Ectodermal cell (in vitro differentiated cells): ENCODE measurements at regions not wholly inside any gene's neighbourhood (a gene's known extent, or its start where the extent isn't known, plus 50 kb on each side); places are given as distances from the start of the nearest gene placed in this dataset.

Experiments used
- H3K27ac ChIP-seq: 2 replicates; pipeline ENCODE4 v1.7.0; 2013; ENCODE audit warnings: mild to moderate bottlenecking, low read depth, low read length; ENCODE audit not compliant: insufficient read depth, poor library complexity, severe bottlenecking
- H3K27me3 ChIP-seq: 2 replicates; pipeline ENCODE4 v1.7.0; 2013; ENCODE audit warnings: mild to moderate bottlenecking, low read length; ENCODE audit not compliant: insufficient read depth, control insufficient read depth, poor library complexity, severe bottlenecking
- H3K36me3 ChIP-seq: one replicate; pipeline ENCODE4 v1.7.0; 2013; ENCODE audit warnings: low read length; ENCODE audit not compliant: control insufficient read depth, insufficient read depth
- H3K4me1 ChIP-seq: one replicate; pipeline ENCODE4 v1.7.0; 2013; ENCODE audit warnings: low read length; ENCODE audit not compliant: control insufficient read depth, insufficient read depth
- H3K4me3 ChIP-seq: 2 replicates; pipeline ENCODE4 v1.7.0; 2013; ENCODE audit warnings: low read depth, low read length, control low read depth; ENCODE audit not compliant: insufficient read depth
- H3K9me3 ChIP-seq: 2 replicates; pipeline ENCODE4 v1.7.0; 2013; ENCODE audit warnings: mild to moderate bottlenecking, low read length, moderate library complexity; ENCODE audit not compliant: control insufficient read depth
- WGBS, 2 experiments: methylation state at CpG; one replicate each; pipeline ENCODE4 v1.1.7; 2013; ENCODE audit warnings: missing lambda C conversion rate in 2 of 2; 5-methylcytosine and 5-hydroxymethylcytosine counted together

DNA sequence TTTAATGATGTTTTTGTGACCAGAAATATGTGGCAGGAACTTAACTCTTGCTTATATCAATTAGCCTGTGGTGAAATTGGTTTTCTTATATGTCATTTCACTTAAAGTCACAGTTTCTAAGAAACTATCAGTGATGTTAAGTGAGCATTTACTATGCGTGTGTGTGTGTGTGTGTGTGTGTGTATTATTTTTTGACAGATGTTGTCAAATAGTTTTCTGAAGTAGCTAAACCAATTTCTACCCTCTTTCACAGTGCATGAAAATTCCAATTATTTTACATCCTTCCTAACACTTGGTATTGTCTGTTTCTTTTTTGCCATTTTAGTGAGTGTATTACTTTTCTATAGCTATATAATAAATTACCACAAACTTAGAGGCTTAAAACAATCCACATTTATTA lies 122.1 kb upstream of the CAND1 start:
- Histone ChIP-seq H3K36me3 (no peaks in the 10 kb centered on the region), H3K9me3 (no peaks in the 10 kb centered on the region), H3K27ac (no peak overlapping the region), H3K4me1 (no peaks in the 10 kb centered on the region), H3K27me3 (no peaks in the 10 kb centered on the region), H3K4me3 (no peak overlapping the region)
- no CpG with 5 or more reads among the region's 1 CpG for WGBS, 2 experiments

DNA sequence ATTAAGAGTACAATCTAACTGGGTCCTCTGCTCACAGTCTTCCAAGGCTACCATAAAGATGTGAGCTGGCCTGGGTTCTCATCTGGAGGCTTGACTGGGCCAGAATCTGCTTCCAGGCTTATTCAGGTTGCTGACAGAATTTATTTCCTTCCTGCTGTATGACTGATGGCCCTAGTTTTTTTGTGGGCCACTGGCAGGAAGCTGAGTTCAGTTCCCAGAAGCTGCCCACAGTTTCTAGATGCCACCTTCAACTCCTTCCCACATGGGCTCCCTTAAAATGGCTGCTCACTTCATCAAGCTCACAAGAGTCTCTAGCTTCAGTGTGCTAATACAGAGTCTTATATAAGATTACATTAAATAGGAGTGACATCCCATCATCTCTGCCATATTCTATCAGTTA lies 121.7 kb upstream of the CAND1 start:
- no peaks in the 10 kb centered on the region for H3K4me1 ChIP-seq
- no peaks in the 10 kb centered on the region for H3K36me3 ChIP-seq
- H3K9me3 ChIP-seq: no peaks in the 10 kb centered on the region
- no peaks in the 10 kb centered on the region for H3K27me3 ChIP-seq
- no peak overlapping the region for H3K4me3 ChIP-seq
- no peak overlapping the region for H3K27ac ChIP-seq

DNA sequence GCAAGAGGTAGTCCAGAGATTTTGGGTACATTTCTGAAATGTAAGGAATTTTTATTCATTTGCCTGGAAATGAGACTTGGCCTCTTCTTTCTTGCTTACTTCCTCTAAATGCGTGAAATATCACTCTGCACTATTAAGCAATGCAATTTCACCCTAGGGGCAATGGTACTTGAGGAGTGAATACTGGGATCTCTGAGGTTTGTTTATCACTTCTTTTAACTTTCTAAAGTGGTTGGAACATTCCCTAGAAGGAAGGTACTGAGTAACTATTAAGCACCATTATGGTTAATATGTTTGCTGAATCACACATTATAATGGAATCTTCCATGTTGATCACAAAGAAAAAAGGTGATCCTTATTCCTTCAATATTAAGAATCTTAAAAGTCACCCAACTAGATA lies 120.9 kb upstream of the CAND1 start:
- H3K27ac ChIP-seq: no peak overlapping the region
- no peaks in the 10 kb centered on the region for H3K36me3 ChIP-seq
- H3K9me3 ChIP-seq: no peaks in the 10 kb centered on the region
- WGBS, 2 experiments: 88% methylated on average over 1 of the region's 1 CpG; no CpG with 5 or more reads in 1 of the 2 experiments
- no peaks in the 10 kb centered on the region for H3K4me1 ChIP-seq
- no peaks in the 10 kb centered on the region for H3K27me3 ChIP-seq
- no peak overlapping the region for H3K4me3 ChIP-seq

DNA sequence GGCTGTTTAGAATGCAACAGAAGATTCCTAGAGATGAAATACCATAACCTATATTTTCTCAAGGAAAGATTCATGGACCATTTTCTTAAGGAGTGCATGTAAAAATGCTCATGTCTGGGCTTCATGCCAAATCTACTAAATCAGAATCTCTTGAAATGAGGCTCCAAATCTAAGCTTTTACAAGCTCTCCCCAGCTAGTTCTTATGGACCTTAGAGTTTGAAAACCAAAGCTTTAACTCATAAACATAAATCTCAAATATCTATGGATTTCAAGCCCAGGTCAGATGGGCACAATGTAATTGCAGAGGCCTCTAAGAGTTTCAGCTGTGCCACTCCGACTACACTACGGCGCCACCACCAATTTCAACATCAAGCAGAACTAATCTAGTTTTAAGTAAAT lies 117.3 kb upstream of the CAND1 start:
- Histone ChIP-seq H3K27me3 (no peaks in the 10 kb centered on the region), H3K9me3 (no peaks in the 10 kb centered on the region), H3K4me3 (no peak overlapping the region), H3K36me3 (no peaks in the 10 kb centered on the region), H3K4me1 (no peaks in the 10 kb centered on the region), H3K27ac (no peak overlapping the region)
- WGBS, 2 experiments: 97% methylated on average over 3 of the region's 3 CpGs; no CpG with 5 or more reads in 1 of the 2 experiments

DNA sequence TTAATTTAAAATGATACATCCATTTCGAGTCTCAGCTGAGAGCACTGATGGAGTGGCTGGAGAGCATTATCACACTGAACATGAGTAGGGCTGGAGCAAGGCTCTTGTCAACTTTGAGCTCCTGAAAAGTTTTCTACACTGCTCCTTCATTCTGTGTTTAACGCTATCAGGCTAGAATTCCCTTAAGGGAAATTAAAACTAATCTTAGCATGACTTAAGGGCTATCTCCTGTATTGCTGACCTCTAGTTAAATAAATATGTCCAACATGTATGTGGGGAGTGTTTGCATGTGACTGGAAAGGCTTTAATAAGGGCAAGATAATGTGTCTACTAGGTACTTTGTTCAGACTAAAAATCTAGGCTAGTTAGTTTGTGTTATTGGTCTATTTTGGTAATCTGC lies 116.7 kb upstream of the CAND1 start:
- no peaks in the 10 kb centered on the region for H3K9me3 ChIP-seq
- no peak overlapping the region for H3K27ac ChIP-seq
- H3K36me3 ChIP-seq: no peaks in the 10 kb centered on the region
- H3K27me3 ChIP-seq: no peaks in the 10 kb centered on the region
- no peak overlapping the region for H3K4me3 ChIP-seq
- H3K4me1 ChIP-seq: no peaks in the 10 kb centered on the region
- 90 to 93% methylated on average over 2 of the region's 2 CpGs for WGBS, 2 experiments

DNA sequence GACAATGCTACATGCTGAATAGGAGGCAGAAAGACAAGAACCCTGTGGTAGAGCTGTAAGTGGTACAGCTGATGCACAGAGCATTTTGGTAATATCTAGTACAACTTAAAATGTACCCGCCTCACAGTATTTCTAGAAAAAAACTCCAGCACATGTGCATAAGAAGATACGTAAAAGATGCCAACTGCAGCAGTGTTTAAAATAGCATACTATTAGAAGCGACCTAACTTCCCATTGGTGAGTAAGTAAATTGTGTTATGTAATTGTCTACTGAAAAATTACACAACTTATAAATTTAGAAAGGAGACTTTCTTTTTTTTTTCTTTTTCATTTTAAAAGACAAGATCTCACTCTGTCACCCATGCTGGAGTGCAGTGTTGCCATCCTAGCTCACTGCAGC lies 114.3 kb upstream of the CAND1 start:
- Histone ChIP-seq H3K27me3 (no peaks in the 10 kb centered on the region), H3K27ac (no peak overlapping the region), H3K4me1 (no peaks in the 10 kb centered on the region), H3K4me3 (no peak overlapping the region), H3K9me3 (no peaks in the 10 kb centered on the region), H3K36me3 (no peaks in the 10 kb centered on the region)
- 83 to 97% methylated on average over 1 to 2 of the region's 3 CpGs for WGBS, 2 experiments

DNA sequence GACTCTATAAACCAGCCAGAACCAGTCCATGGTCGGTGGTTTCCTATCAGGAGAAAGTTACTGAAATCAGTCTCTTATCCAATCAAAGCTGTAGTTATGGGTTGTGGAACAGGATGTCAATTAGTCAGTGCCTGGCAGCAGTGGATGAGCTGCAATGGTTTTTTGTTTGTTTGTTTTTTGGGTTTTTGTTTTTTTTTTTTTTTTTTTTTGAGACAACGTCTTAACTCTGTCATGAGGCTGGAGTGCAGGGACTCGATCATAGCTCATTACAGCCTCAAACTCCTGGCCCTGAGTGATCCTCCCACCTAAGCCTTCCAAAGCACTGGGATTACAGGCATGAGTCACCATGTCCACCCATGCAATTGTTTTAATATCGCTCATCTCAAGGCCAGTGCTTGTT lies 113.3 kb upstream of the CAND1 start:
- H3K4me3 ChIP-seq: no peak overlapping the region
- no peaks in the 10 kb centered on the region for H3K9me3 ChIP-seq
- no peaks in the 10 kb centered on the region for H3K36me3 ChIP-seq
- no peaks in the 10 kb centered on the region for H3K4me1 ChIP-seq
- 91 to 94% methylated on average over 4 of the region's 4 CpGs for WGBS, 2 experiments
- no peaks in the 10 kb centered on the region for H3K27me3 ChIP-seq
- no peak overlapping the region for H3K27ac ChIP-seq

DNA sequence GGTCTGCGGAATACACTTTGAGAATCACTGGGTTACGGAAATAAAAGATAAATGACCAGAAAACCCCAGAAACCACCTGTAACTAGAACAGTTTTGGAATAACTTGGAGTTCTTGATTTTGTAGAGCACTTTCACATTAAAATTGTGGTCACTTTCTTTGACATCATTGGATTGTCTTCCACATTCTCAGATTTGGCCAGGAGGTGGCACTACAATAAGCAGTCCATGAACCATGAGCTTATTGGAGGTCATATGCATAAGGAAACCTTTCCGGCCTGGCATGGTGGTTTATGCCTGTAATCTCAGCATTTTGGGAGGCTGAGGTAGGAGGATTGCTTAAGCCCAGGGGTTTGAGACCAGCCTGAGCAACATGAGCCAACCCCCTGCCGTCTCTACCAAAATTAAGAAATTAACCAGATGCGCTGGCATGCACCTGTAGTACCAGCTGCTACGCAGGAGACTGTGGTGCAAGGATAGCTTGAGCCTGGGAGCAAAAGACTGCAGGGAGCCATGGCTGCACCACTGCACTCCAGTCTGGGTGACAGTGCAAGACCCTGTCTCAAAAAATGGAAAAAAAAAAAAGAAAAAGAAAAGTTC lies 107.7 kb upstream of the CAND1 start:
- WGBS, 2 experiments: 89 to 91% methylated on average over 6 of the region's 6 CpGs

DNA sequence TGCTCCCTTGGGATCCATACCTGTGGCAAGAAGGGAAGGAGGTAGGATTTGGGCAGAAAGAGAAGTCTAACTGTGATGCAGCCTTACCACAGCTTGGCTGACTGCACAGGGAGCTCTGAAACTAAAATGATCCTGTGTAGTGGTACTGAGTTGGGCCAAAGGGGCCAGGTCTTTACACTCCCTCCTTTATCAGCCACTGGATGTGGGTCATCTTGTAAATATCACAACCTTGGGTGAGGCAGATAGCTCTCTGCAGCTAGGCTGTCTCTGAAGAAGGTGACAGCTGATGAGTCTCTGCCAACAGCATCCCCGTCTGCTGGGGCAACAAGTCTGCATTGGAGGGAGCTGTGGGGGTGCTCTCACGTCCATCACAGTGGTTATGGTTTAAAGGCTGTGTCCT lies 95.9 kb upstream of the CAND1 start:
- no peaks in the 10 kb centered on the region for H3K36me3 ChIP-seq
- H3K27me3 ChIP-seq: no peaks in the 10 kb centered on the region
- H3K4me3 ChIP-seq: no peak overlapping the region
- 80% methylated on average over 2 of the region's 2 CpGs for WGBS, 2 experiments
- no peak overlapping the region for H3K27ac ChIP-seq
- H3K9me3 ChIP-seq: no peaks in the 10 kb centered on the region
- no peaks in the 10 kb centered on the region for H3K4me1 ChIP-seq

More for the DNA sequence above, 107.7 kb upstream of the CAND1 start:
- Histone ChIP-seq H3K9me3 (no peaks in the 10 kb centered on the region), H3K36me3 (no peaks in the 10 kb centered on the region), H3K4me1 (no peaks in the 10 kb centered on the region), H3K27me3 (no peaks in the 10 kb centered on the region), H3K27ac (no peak overlapping the region), H3K4me3 (no peak overlapping the region)

DNA sequence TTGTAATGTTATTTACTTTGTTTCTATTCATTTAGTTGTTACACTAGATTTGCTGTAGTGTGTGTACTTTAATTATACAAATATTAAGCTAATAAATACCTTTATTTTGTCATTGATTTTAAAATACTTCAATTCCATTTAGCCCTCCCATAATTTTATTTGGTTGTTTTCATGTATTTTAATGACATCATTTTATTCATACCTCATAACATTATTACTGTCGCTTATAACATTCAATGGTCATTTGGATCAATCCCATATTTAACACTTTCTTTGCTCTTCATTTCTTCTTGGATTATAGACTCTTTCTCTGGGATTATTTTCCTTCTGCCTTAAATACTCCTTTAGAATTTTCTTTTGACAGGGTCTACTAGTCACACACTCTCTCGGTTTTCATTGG lies 86.6 kb upstream of the CAND1 start:
- H3K4me3 ChIP-seq: no peak overlapping the region
- H3K9me3 ChIP-seq: peaks cover 2% of the 10 kb centered on the region
- no peaks in the 10 kb centered on the region for H3K36me3 ChIP-seq
- no peaks in the 10 kb centered on the region for H3K27me3 ChIP-seq
- no peak overlapping the region for H3K27ac ChIP-seq
- 89 to 91% methylated on average over 2 of the region's 2 CpGs for WGBS, 2 experiments
- no peaks in the 10 kb centered on the region for H3K4me1 ChIP-seq

DNA sequence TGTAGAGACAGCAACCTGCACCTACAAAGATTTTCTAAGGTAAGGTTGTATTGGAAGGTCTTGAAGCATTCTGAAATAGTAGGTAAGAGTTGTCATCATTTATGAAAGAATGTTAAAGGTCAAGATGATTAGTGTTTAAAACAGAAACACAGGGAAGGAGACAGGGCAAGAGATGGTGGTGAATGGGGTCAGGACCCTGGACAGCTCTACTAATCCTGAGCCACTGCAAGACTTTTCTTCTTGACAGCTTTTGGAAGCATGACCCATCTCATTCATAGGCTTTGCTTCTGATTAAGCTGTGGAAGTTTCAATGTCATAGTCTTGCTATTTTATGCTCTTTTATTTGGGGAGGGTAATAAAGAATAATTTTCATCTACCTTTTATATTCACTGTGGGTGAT lies 75.5 kb upstream of the CAND1 start:
- Histone ChIP-seq H3K4me1 (no peaks in the 10 kb centered on the region), H3K9me3 (no peaks in the 10 kb centered on the region), H3K27me3 (no peaks in the 10 kb centered on the region), H3K4me3 (no peak overlapping the region), H3K36me3 (no peaks in the 10 kb centered on the region), H3K27ac (no peak overlapping the region)
